Mesenteric fat pad (tissue), 1 donor: ENCODE measurements at regions not wholly inside any gene's neighbourhood (a gene's known extent, or its start where the extent isn't known, plus 50 kb on each side); places are given as distances from the start of the nearest gene placed in this dataset.
"Not testable (repeated sequence)": the region's sequence is repeated elsewhere in the genome, so short reads cannot be mapped to it uniquely, and the experiment has no call there.

Source experiments
- DNase-seq: peaks from one replicate; pipeline ENCODE4 v3.0.0-alpha.2; 2020; ENCODE audit warnings: low spot score
- donor health status: DM: yes; HTN: yes; CAD: no.

GRCh38 chr2:87634971-87635650 lies 112.8 kb upstream of the PLGLB2 start:
- DNase-seq = not testable (repeated sequence)

- DNase-seq = not testable (repeated sequence)
These were observed 111.6 kb upstream of the PLGLB2 start for GRCh38 chr2:87636246-87636645.

DNA sequence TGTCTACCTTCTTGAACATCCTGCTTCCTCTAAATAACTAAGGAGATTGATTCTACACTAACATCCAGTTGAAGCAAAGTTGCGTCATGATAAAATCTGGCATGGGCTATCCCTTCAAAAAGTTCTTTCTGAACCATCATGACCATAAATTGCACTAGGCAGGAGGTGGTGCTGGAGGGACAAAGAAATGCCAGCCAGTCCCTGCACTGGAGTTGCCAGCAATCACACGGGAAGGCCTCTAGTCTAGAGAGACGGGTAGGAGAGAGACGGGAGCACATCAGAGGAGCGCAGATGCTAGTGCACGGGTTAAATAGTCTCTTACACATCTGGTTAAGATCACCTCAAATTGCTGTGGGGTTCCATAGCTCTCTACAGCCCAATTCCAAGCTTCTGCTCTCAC lies 111.2 kb upstream of the PLGLB2 start:
- DNase-seq = not testable (repeated sequence)

DNA sequence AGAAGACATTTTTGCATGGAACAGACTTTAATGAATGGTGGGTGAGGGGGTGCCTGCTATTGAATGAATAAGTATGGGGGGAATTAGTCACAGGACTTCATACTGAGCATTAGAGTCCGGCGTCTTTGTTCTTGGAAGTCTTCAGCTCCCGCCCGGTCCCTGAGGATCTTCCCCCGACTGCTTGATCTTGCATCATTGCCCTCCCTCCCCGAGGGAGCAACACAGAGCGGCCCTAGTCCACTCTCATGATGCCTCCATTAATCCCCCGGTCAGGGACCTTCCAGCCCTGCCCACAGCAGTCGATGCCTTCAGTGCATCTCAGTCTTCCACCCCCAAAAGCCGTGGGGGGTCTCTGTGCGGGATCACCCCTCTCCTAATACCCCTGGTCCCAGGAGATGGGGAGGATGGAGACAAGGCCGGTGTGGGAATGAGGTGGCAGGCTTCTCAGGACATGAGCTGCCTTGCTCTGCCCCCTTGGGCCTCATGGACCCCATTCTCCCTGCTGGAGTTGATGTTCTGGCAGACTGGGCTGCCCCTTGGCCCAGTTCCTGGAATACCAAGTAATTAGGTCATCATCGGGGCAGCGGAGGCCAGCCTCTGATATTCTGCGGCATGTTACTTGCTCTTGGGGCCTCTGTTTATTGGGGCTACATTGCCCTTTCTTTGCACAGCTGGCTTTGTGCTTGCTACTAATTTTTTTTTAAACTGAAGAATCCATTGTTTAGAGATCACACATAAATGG lies 110.5 kb upstream of the PLGLB2 start:
- DNase-seq = not testable (repeated sequence)

DNA sequence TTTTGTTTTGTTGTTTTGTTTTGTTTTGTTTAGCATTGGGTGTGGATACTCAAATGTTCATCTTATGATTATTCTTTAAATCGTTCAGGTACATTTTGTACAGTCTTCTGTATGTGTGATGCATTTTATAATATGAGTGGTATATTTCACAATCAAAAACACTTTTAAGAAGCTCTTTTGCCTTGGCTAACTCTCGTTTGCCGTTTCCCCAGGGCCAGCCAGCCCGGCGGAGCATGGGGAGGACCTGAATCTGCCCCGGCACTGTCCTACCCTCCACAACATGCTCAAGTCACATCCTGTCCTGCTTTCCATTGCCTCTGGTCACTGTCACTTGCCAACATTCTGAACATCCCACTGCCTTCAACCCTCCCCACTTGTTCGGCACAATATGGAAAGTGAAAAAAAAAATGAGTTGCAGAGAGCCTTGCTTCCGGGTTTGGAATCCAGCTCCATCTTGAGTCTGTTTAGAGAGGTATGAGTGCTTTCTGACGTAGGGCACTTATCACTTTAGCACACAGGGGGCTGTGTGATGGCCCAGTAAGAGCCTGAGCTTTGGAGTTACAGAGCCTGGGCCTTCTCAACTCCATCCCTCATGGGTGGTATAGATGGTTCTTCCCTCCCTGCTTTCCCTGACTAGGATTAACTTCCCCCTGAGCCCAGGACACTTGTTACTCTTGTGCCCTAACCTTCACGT lies 109.6 kb upstream of the PLGLB2 start:
- DNase-seq = not testable (repeated sequence)

GRCh38 chr2:87638872-87639271 lies 109.0 kb upstream of the PLGLB2 start:
- DNase-seq = not testable (repeated sequence)

GRCh38 chr2:87639801-87640440 lies 108.0 kb upstream of the PLGLB2 start:
- not testable (repeated sequence) for DNase-seq

DNA sequence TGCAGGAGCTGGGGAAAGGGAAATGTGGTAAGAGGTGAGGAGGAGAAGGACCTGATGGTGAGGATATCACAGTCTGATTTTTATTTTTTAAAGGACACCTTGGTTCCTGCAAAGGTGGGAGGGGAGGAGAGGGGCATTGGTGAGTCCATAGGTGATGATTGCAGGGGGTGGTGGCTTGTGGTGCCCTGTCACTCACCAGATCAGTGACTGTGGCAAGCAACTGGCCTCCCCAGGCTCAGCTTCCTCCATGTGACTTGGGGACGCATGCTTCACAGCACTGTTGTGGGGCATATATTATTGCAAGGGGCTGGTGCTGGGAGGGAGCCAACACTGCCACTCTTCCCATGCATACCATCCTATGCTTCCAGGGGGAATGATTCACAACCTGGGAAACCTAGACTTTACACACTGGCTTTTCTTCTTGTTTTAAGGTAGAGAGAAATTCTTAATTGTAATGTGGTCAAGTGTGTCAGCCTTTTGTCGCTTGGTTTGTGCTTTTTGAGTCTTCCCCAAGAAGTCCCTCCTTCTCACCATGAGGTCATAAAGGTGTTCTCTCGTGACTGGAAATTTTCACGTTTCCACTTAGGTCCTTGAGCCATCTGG lies 106.8 kb upstream of the PLGLB2 start:
- DNase-seq = not testable (repeated sequence)

DNA sequence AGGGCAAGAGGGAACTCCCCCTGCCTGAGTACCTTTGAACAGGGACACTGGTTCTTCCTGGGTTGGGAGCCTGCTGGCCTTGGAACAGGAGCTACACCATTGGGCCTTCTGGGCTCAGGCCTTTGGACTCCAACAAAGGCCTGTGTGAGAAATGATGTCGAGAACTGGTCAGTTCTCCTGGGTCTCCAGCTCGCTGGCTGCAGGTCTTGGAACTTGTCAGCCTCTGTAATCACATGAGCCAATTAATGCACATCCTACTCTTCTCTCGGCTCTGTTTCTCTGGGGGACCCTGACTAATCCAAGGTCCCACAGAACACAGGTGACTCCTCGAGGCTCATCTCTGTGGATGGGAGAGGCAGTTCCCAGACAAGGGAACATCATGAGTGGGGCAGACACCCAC lies 104.7 kb upstream of the PLGLB2 start:
- not testable (repeated sequence) for DNase-seq

DNA sequence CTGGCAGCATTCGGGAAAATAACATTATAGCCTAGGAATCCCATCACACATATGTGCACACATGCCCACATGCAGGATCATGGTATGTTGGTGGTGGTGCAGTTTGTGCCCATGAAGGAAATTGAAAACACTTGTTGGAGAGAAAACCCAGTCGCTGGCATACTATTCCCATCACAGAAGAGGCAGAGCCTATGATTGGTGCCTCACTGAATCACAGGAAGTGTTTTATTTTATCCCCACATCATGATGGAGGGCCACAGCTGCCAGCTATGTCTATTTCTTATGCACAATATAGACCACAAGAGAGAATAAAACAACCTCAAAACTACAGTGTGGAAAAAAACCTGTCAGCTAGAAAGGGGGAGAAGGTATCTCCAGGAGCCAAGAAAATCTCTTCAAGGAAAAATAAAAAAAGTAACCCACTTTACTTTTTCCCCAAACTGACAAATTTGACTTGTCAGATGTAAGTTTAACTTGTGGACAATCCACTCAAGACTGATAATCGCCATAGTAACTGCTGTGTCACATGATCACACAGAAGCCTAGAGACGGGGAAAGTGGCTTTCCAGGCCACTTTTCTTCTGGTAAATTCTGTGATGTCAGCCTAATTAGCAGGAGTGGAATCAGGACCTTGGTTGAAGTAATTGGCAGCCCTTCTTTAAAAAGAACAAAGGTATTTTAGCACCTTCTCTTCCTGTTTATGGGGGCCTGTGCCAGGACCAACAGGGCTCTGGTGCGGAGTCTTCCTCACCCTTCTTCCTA lies 100.0 kb upstream of the PLGLB2 start:
- not testable (repeated sequence) for DNase-seq

DNA sequence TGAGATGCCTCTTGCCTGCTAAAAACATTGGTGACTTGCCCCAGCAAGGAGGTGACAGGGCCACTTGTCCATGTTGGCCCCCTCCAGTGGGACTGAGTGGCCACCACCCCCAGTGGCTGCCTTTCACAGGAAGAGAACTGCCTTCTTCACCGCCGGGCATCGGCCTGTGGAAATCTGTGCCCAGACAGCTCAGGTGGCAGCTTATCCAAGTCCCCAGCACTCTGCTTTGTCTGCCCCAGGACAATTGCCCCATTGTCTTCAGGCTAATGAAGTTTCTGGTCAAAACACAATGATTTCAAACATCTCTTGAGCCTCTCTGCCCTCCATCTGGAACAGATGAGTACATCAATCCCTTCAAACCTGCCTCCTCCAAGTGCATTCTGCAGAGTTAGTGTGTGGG lies 99.1 kb upstream of the PLGLB2 start:
- not testable (repeated sequence) for DNase-seq

DNA sequence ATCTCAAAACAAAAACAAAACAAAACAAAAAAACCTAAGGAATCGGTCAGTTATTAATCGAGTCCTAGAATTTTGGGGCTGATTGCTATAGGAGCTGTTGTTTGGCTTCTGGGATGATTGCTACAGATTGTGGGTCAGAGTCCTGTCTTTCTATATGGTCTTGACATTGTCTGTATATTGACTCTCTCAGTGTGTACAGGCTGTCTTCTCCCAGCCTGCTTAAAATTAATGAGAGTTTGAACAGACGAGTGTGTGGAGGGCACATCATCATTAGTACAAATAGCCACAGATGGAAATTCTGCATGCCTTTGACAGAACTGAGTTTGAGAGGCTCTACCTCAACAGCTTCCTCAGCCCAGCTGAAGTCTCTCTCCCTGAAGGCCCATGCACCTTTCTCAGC lies 98.0 kb upstream of the PLGLB2 start:
- DNase-seq = not testable (repeated sequence)

DNA sequence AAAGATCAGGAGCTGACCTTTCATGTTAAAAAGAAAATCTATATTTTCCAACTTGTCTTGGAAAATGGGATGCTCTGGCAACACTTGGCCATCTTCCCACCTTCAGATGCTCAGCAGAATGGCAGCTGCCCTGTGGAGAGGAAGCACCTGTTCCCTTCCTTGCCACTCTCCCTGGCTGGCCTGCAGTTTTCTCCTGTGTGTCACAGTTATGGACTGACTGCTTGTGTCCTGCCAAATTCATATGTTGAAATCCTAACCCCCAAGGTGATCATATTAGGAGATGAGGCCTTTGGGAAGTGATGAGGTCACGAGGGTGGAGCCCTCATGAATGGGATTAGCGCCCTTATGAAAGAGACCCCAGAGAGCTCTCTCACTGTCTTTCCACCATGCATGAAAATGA lies 97.0 kb upstream of the PLGLB2 start:
- DNase-seq = not testable (repeated sequence)

GRCh38 chr2:87651589-87651988 lies 96.3 kb upstream of the PLGLB2 start:
- DNase-seq = not testable (repeated sequence)

GRCh38 chr2:87653373-87653772 lies 94.5 kb upstream of the PLGLB2 start:
- DNase-seq = not testable (repeated sequence)

- DNase-seq = not testable (repeated sequence)
These were observed 93.6 kb upstream of the PLGLB2 start for GRCh38 chr2:87654136-87654814.

DNA sequence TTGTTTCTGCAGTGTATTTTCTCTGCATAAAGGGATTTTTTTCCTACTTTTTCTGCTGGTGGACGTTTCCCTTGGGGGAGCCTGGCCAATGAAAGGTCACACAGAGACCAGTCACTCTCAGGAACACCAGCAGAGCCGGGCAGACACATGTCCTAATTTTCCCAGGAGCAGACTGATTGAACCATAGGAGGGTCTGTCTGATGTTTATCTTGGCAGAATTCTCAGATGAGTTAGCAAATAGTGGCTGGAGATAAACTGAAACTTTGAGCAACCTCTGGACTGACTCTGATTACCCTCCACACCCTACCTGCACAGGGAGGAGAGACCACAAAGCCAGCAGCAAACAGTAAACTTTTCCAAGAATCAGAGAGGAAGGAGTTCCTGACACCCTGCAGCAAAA lies 90.0 kb upstream of the PLGLB2 start:
- not testable (repeated sequence) for DNase-seq

GRCh38 chr2:87658357-87658756 lies 89.5 kb upstream of the PLGLB2 start:
- not testable (repeated sequence) for DNase-seq

GRCh38 chr2:87658976-87659375 lies 88.9 kb upstream of the PLGLB2 start:
- DNase-seq = not testable (repeated sequence)

DNA sequence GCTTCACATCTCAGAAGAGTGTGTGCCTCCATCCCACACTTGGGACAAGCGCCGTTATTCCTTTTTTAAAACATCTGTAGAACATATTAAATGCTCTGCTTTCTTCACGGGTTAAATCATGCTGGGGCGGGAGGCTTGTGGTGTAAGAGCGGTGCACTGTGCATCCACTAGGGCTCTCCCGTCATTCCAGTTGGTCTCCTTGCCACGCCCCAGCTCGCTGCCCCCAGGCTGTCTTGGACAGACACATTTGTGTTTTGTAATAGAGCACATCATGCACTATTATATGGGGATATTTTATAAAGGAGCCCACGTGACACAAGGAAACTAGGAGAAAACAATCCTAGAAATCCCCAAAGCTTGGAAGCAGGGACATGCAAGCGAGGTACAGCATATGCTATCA lies 87.7 kb upstream of the PLGLB2 start:
- DNase-seq = not testable (repeated sequence)
